NT2/D1 (cell line): ENCODE measurements at regions not wholly inside any gene's neighbourhood (a gene's known extent, or its start where the extent isn't known, plus 50 kb on each side); places are given as distances from the start of the nearest gene placed in this dataset.

ENCODE experiments used
- SUZ12 ChIP-seq: IDR thresholded peaks from 2 replicates; pipeline ENCODE4 v1.6.1; 2011; ENCODE audit not compliant: insufficient read length, insufficient read depth; ENCODE audit errors: extremely low read depth
- YY1 ChIP-seq: IDR thresholded peaks from 2 replicates; pipeline ENCODE4 v1.6.1; 2011; ENCODE audit not compliant: insufficient read length, insufficient read depth
- ZNF274 ChIP-seq: IDR thresholded peaks from 2 replicates; pipeline ENCODE4 v1.6.1; 2011; ENCODE audit warnings: mild to moderate bottlenecking, low read depth, low read length

DNA sequence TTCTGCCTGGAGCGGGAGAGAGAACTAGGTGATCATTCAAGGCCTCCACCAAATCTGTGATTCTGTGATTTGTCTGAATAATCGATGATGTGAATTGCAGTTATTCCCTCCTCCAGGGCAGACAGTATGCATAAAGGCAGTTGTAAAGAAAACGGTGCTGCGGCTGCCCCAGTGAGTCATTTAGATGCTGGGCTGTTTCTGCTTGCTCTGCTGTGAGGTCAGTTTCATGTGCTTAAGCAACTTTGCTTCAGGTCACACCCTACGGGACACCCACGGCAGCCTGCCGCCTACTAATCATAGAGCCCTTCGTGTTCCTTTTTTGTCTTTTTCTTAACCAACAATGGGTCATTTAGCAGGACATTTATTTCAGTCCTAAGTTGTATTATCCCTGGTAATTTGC lies 158.1 kb upstream of the PITRM1 start:
- TF ChIP-seq YY1 (no peak), SUZ12 (no peak), ZNF274 (no peak)
